HG02943 (cell line): ENCODE measurements at regions not wholly inside any gene's neighbourhood (a gene's known extent, or its start where the extent isn't known, plus 50 kb on each side); places are given as distances from the start of the nearest gene placed in this dataset.
"Not testable (repeated sequence)": the region's sequence is repeated elsewhere in the genome, so short reads cannot be mapped to it uniquely, and the experiment has no call there.

Experiments used
- ATAC-seq: cut with Tn5 transposase; IDR thresholded peaks from one replicate; pipeline ENCODE4 v1.9.1; 2021; ENCODE audit warnings: mild to moderate bottlenecking, low read depth, moderate library complexity; ENCODE audit not compliant: unreplicated experiment

- no peak for ATAC-seq
These were observed 99.9 kb upstream of the SLC24A4 start for GRCh38 chr14:92223025-92223424.

GRCh38 chr14:92224358-92224954 lies 98.5 kb upstream of the SLC24A4 start:
- ATAC-seq, result no peak

- no peak for ATAC-seq
These were observed 97.2 kb upstream of the SLC24A4 start for GRCh38 chr14:92225731-92226130.

- not testable (repeated sequence) for ATAC-seq
These were observed 96.8 kb upstream of the SLC24A4 start for GRCh38 chr14:92226166-92226565.

- no peak for ATAC-seq
These were observed 86.6 kb upstream of the SLC24A4 start for GRCh38 chr14:92236243-92236900.

GRCh38 chr14:92240658-92241057 lies 82.3 kb upstream of the SLC24A4 start:
- ATAC-seq, result no peak

- no peak for ATAC-seq
These were observed 80.9 kb upstream of the SLC24A4 start for GRCh38 chr14:92241966-92242595.

- no peak for ATAC-seq
These were observed 78.2 kb upstream of the SLC24A4 start for GRCh38 chr14:92244805-92245204.

GRCh38 chr14:92247341-92247740 lies 75.6 kb upstream of the SLC24A4 start:
- ATAC-seq, result no peak

- no peak for ATAC-seq
These were observed 75.0 kb upstream of the SLC24A4 start for GRCh38 chr14:92247947-92248346.

- no peak for ATAC-seq
These were observed 74.3 kb upstream of the SLC24A4 start for GRCh38 chr14:92248696-92249095.

- ATAC-seq, result not testable (repeated sequence)
These were observed 72.6 kb upstream of the SLC24A4 start for GRCh38 chr14:92250366-92250765.

GRCh38 chr14:92252323-92252722 lies 70.6 kb upstream of the SLC24A4 start:
- no peak for ATAC-seq

- ATAC-seq, result no peak
These were observed 69.5 kb upstream of the SLC24A4 start for GRCh38 chr14:92253381-92253894.

GRCh38 chr14:92254786-92255185 lies 68.2 kb upstream of the SLC24A4 start:
- ATAC-seq, result no peak

- ATAC-seq, result no peak
These were observed 64.0 kb upstream of the SLC24A4 start for GRCh38 chr14:92258934-92259333.

- peak; percentile 69 for ATAC-seq
These were observed 63.2 kb upstream of the SLC24A4 start for GRCh38 chr14:92259613-92260357.

GRCh38 chr14:92263681-92264080 lies 59.3 kb upstream of the SLC24A4 start:
- ATAC-seq, result no peak

- no peak for ATAC-seq
These were observed 58.8 kb upstream of the SLC24A4 start for GRCh38 chr14:92264195-92264594.

GRCh38 chr14:92266216-92266615 lies 56.7 kb upstream of the SLC24A4 start:
- no peak for ATAC-seq
